GM21526 (cell line): ENCODE measurements at regions not wholly inside any gene's neighbourhood (a gene's known extent, or its start where the extent isn't known, plus 50 kb on each side); places are given as distances from the start of the nearest gene placed in this dataset.
"Not testable (repeated sequence)": the region's sequence is repeated elsewhere in the genome, so short reads cannot be mapped to it uniquely, and the experiment has no call there.

ENCODE experiments used
- ATAC-seq: cut with Tn5 transposase; IDR thresholded peaks from one replicate; pipeline ENCODE4 v1.9.1; 2021; ENCODE audit warnings: moderate library complexity; ENCODE audit not compliant: unreplicated experiment, low FRiP score

DNA sequence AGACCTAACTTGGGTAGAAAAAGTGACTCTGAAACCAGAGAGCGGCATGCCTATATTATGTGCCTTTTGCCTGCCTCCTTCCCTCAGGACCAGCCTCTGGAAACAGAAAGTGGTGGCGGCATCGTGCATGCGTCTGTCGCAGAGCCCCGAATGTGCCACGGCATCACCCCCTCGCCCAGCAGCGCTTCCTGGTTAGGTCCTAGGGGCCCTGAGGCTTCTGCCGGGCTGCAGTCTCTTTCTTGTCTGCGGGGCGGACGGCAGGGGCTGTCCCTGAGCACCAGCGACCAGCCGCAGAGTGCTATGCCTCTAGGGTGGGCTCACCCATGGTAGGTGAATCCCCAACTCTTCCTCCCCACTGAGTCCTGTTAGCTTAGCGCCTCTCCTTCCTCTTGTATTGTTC is 68.7 kb downstream of the VSIG4 start:
- ATAC-seq: no peak

DNA sequence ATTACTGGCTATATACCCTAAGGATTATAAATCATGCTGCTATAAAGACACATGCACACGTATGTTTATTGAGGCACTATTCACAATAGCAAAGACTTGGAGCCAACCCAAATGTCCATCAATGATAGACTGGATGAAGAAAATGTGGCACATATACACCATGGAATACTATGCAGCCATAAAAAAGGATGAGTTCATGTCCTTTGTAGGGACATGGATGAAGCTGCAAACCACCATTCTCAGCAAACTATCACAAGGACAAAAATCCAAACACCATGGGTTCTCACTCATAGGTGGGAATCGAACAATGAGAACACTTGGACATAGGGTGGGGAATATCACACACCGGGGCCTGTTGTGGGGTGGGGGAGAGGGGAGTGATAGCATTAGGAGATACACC is 72.7 kb downstream of the VSIG4 start:
- ATAC-seq: not testable (repeated sequence)

DNA sequence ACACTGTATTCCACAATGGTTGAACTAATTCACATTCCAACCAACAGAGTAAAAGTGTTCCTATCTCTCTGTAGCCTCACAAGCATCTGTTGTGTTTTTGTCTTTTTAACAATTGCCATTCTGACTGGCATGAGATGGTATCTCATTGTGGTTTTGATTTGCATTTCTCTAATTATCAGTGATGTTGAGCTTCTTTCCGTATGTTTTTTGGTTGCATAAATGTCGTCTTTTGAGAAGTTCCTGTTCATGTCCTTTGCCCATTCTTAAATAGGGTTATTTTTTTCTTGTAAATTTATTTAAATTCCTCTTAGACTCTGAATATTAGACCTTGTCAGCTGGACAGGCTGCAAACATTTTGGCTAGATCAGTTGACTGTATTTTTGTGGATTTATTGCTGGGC is 78.2 kb downstream of the VSIG4 start:
- ATAC-seq: no peak

DNA sequence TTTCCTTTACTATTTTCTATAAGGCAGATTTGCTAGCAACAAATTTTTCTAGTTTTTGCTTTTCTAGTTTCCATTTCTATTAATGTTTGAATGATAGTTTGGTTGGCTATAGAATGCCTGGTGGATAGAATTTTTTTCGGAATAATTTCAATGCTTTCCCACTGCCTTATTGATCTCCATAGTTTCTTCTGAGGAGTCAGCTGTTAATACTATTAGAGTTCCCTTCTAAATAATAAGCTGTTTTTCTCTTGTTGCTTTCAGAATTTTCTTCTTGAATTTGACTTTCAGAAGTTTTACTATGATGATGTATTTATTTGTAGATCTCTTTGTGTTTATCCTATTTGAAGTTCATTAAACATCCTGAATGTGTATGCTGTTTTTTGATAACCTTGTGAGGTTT is 91.8 kb downstream of the VSIG4 start:
- no peak for ATAC-seq

DNA sequence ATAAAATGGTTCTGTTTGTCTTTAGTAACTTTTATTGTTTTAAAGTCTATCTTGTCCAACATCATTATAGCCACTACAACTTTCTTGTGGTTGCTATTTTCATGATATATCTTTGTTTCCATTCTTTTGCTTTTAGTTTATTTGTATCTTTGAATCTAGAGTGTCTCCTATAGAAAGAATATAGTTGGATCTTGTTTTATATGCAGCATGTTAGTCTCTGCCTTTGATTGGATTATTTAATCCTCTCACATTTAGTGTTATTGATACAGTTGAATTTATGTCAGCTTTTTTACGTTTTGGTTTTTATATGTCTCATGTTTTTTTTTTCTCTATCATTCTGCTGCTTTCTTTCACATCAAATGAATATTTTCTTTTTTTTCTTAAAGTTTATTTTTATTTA is 98.1 kb downstream of the VSIG4 start:
- ATAC-seq: no peak

DNA sequence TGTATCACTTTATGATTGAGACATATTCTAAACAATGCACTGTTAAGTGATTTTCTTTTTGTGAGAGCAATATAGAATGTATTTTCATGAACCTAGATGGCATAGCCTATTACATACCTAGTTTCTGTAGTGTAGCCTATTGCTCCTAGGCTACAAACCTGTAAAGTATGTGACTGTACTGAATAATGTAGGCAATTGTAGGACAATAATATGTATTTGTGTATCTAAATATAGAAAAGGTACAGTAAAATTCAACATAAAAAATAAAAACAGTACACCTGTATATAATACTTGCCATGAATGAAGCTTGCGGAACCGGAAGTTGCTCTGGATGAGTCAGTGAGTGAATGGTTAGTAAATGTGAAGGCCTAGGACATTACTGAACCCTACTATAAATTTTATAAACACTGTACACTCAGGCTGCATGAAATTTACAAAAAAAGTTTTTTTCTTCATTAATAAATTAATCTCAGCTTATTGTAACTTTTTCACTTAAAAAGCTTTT is 106.7 kb downstream of the VSIG4 start:
- no peak for ATAC-seq

DNA sequence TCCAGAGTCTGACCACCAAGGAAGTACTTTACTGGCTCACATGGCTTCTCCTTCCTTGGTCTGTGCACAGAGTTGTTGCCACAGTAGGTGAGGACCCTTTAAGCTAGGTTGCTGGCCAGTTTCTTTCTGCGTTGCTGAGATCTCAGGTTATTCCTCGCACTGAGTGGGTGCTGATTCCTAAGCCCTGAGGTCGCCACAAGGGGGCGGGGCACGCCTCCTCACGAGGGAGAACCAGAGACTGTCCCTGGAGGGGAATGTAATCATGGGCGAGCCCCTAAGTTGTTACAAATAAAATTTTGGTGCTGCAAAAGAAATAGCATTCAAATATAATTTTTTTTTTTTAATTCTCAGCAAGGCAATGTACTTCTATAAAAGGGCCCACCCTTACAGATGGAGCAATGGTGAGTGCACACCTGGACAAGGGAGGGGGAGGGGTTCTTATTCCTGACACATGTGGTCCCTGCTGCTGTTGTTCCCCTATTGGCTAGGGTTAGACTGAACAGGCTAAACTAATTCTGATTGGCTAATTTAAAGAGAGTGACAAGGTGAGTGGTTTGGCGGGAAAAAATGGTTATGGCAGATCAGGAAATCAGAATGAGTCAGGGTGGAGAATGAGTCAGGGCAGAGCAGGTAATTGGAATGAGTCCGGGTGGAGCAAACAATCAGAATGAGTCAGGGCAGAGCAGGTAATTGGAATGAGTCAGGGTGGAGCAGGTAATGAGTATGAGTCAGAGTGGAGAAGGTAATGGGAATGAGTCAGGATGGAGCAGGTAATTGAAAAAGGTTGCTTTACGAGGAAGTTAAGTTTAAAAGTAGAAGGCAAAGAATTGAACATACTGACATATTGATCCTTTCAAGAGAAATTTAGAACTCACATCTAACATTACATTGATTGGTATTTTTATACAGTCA is 107.5 kb downstream of the VSIG4 start:
- no peak for ATAC-seq

DNA sequence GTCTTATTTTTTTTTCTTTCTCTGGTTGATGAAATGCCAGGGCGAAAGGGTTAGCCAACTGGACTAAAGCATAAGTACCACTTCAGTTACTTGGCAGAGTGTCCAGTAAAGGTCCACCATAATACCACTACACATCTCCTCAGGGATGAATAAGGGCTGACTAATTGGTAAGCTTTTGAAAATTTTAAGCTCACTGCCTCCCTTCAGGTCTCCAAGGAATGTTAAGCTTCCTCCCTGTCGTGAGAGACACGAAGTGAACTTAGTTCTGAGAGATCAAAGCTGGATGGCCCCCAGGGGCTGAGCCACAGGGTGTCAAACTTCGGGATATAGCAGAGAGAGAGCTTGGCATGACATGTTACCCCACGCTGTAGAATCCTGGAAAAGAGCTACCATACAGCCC is 111.4 kb downstream of the VSIG4 start:
- no peak for ATAC-seq

DNA sequence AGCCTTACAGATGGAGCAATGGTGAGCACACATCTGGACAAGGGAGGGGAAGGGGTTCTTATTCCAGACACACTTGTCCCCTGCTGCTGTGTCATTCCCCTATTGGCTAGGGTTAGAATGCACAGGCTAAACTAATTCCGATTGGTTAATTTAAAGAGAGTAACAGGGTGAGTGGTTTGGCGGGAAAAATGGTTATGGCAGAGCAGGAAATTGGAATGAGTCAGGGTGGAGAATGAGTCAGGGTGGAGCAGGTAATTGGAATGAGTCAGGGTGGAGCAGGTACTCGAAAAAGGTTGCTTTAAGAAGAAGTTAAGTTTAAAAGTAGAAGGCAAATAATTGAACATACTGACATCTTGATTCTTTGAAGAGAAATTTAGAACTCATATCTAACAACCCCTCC is 112.5 kb downstream of the VSIG4 start:
- ATAC-seq: not testable (repeated sequence)

DNA sequence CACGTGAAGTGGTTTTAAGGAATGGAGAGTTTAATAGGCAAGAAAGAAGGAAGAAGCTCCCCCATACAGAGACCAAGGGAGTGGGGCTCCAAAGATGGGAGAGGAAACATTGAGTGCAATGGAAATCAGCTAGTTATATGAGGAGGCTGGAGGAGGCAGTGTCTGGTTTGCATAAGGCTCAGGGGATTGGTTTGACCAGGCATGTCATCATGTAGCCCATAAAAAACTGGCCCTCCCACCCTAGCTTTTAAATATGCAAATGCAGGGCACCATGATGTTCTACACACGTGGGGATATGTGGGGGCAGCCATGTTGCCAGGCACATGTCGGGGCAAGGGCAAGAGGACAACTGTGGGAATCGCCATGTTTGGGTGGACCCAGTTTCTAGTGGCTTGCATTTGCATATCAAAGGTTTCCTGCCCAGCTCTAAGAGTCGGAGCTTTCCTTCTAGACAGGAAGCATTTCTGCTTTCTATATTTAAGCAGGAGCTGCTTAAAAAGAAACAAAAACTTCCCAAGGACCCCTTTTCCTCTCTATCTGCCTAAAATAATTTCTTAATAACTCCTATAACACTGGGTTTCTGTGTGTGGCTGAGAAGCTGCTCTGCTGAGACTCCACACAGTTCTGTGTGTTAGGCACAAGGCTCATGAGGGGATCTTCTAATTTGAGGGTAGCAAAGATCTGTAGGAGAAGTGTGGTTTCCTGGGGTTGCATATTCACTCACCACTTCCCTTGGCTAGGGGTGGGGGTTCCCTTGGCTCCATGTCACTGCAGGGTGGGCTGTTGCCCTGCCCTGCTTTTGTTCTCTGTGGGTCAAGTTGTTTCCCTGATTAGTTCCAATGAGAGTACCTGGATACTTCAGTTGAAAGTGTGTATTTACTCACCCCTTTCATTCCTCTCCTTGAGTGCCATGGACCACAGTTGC is 113.5 kb downstream of the VSIG4 start:
- ATAC-seq: peak; percentile 71

DNA sequence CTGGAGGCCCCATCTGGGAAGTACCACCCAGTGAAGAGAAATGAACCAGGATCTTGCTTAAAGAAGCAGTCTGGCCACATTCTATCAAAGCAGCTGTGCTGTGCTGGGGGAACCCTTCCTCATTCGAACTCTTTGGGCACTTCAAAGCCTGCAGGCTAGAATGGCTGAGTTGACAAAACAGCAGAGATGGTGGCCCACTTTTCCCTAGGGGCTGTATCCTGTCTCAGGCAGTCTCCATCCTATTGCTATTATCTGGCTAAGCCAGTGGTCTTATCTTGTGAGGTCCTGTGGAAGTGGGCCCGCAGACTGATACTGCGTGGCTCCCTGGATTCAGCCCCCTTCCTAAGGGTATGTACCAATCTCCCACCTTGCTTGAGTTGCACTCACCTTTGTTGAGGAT is 114.3 kb downstream of the VSIG4 start:
- no peak for ATAC-seq

DNA sequence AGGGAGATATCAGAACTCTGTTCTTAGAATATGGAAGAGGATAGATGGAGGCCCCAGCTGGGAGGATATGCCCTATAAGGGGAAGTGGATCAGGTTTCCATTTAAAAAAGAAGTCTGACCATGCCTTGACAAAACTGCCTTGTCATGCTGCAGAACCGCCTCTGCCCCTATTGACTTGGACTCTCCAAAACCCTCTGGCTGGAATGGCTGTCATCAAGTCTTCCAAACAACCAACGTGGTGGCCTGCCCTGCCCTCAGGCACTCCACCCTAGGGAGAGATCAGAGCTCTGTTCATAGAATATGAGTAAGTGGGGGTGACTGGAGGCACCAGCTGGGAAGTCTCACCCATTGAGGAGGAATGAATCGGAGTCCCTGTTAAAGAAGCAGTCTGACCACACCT is 114.9 kb downstream of the VSIG4 start:
- no peak for ATAC-seq

DNA sequence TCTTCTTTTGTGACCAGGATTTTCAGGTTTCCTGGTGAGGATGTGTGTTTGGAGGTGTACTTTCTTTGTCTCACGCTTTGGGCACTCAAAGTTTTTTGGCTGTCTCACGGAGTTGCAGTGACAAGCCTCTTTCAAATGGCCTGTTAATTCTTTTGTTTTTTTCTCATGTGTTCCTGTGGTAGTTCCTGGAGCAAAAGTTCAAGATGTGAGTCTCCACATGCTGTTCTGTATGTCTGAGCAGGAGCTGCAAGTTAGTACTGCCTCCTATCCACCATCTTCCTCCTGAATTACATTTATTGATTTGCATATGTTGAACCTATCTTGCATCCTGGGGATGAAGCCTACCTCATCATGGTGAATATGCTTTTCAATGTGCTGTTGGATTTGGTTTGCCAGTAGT is 118.5 kb downstream of the VSIG4 start:
- no peak for ATAC-seq

DNA sequence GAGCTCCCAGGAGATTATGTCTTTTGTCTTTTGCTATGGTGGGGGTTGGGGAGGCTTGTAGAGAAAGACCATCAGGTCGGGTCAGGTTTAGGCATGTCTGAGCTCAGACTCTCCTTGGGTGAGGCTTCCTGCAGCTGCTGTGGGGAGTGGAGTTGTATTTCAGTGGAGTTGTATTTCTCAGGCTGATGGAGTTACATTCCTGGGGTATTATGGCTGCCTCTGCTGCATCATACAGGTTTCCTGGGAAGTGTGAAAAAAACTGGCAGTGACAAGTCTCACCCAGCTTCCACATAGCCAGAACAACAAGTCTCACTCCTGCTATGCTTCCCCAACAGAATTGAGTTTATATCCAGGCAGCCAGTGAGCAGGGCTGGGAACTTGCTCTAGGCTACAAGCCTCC is 119.3 kb downstream of the VSIG4 start:
- ATAC-seq: no peak

DNA sequence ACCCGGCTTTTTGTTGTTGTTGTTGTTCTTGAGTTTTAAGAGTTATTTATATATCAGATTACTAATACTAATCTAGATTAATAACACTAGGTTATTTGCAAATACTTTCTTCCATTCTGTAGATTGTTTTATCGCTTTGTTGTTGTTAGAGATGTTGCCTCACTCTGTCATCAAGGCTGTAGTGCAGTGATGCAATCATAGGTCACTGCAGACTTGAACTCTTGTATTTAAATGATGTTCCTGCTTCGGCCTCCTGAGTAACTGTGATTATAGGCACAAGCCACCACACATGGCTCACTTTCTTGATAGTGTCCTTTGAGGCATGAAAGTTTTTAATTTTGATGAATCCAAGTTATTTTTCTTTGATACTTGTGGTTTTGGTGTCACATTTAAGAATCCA is 129.0 kb downstream of the VSIG4 start:
- ATAC-seq: no peak

DNA sequence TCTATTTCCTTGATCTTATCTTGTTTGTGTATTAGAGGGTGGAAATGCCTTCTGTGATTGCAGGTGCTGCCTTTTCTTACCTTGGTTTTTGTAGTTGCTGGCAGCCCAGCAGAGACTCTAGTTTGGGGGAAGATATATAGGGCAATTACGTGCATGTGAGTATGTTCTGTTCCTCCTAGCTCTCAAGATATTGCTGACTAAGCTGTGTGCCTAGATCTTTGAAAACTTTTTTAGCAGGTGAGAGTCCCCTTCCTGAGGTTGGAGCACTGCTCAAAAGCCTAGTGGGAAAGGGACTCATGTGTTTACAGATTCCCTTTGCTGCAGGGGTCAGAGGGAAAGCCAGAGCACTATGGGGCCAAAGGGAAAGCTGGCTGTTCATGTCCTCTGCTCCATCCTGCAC is 136.1 kb downstream of the VSIG4 start:
- ATAC-seq: no peak

DNA sequence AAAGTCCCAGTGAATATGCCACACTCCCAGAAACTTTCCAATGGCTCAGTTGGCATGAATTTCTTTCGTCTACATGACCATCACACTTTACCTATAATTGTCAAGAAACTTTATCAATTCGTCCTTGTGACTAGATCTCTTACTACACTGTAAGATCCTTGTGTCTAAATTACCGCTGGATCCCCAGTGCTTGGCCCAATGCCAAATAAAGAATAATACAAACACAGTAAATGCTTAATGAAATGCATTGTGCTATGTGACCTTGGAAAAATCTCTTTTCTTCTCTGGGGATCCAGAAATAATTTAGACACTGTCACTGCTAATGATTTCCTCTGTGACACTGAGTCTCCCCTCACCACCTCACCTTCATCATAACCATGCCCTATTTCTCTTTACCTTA is 137.9 kb downstream of the VSIG4 start:
- ATAC-seq: no peak

DNA sequence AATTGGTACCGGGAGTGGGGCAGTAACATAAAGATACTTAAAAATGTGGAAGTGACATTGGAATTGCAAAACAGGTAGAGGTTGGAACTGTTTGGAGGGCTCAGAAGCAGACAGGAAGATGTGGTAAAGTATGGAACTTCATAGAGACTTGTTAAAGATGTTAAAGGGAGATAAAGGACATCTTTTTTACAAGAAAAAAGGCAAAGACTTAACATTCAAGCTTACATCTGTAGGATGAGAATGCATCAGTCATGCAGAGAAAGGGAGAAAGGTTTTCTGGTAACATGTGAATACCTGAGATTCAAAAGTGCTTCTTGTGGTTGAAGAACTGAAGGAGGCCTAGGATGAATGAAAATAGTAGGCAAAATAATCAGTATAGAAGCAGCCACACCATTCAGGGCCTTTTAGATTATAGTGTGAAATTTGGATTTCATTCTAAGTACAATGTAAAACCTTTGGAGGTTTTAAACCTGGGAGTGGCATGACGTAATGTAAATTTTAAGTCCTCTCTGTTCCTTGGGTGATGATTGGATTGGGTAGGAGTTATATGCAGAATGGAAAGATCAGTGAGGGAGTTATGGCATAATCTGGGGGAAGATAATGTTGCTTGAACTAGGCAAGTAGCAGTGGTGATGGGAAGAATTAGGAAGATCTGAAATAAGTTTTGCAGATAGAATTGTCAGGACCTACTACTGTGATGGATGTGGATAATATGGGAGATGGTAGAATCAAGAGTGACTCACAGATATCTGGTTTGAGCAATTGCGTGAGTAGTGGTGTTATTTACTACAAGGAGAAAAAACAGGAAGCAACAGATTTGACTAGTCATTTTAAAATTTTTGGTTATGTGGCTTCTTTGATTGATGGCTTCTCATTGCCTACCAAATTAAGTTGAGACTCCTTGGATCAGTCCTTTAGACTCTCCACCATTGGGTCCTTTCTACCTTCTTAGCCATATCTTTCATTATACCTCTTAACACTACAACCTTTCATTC is 138.7 kb downstream of the VSIG4 start:
- ATAC-seq: no peak

DNA sequence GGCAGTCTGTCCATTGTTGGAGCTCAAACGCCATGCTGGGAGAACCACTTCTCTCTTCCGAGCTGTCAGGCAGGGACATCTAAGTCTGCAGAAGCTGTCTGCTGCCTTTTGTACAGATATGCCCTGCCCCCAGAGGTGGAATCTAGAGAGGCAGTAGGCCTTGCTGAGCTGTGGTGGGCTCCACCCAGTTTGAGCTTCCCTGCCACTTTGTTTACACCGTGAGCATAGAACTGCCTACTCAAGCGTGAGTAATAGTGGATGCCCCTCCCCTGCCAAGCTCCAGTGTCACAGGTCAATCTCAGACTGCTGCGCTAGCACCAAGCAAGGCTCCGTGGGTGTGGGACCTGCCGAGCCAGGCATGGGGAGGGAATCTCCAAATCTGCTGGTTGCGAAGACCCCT is 145.7 kb downstream of the VSIG4 start:
- no peak for ATAC-seq

DNA sequence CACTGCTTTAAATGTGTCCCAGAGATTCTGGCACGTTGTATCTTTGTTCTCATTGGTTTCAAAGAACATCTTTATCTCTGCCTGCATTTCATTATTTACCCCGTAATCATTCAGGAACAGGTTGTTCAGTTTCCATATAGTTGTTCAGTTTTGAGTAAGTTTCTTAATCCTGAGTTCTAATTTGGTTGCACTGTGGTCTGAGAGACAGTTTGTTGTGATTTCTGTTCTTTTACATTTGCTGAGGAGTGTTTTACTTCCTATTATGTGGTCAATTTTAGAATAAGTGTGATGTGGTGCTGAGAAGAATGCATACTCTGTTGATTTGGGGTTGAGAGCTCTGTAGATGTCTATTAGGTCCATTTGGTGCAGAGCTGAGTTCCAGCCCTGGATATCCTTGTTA is 148.1 kb downstream of the VSIG4 start:
- not testable (repeated sequence) for ATAC-seq
